AG04449 (cell line): ENCODE measurements at regions not wholly inside any gene's neighbourhood (a gene's known extent, or its start where the extent isn't known, plus 50 kb on each side); places are given as distances from the start of the nearest gene placed in this dataset.

ENCODE experiments used
- CTCF ChIA-PET: fragments of 350-600 bp; formaldehyde crosslinking; extraction: SDS; loops from one replicate; lab custom pipeline; 2021; ENCODE audit warnings: antibody characterized with exemption; lab: Yijun Ruan, JAX
- POLR2A ChIA-PET: fragments of 400-600, 350-600 bp; formaldehyde crosslinking; extraction: SDS; loops from one replicate; lab custom pipeline; 2020; ENCODE audit warnings: antibody characterized with exemption, inconsistent platforms; lab: Yijun Ruan, JAX
- DNase-seq: peaks from one replicate; pipeline ENCODE4 v3.0.0-alpha.2; 2010; ENCODE audit warnings: low read depth, low spot score
- H3K4me3 ChIP-seq: 2 replicates; pipeline ENCODE4 v1.5.1; 2011; ENCODE audit warnings: low read depth, mild to moderate bottlenecking, control low read depth, low read length
- CTCF ChIP-seq: IDR thresholded peaks from one replicate; pipeline ENCODE4 v1.5.1; 2011; ENCODE audit warnings: mild to moderate bottlenecking, moderate library complexity, low read length, control low read depth, inconsistent platforms; ENCODE audit not compliant: insufficient read depth; ENCODE audit errors: missing control alignments

DNA sequence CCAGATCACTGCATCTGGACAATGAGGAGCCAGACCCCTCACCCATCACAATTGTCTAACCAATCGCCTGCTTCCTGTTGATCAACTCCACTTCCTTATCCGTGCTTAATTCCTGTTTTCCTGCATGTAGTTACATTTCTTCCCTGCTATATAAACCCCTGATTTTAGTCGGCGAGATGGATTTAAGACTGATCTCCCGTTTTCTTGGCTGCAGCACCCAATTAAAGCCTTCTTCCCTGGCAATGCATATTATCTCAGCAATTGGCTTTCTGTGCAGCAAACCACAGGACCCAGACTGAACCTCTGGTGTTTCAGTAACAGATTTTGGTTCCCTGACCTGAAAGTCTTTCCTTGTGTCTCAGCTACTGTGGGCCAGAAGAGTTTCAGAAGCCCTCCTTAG, 272.3 kb downstream of the IPO8 start:
- TF ChIP-seq CTCF = no peak
- CTCF ChIA-PET = interaction anchor here (0.6 kb wide), 1 partner anchor 389 kb away, joined by 3 read pairs; no protein-coding TSS in a partner anchor
- POLR2A ChIA-PET = no interaction called here
- DNase-seq = no peak
- no peak overlapping the region for H3K4me3 ChIP-seq

GRCh38 chr12:30422844-30423243, 272.8 kb downstream of the IPO8 start:
- ChIA-PET POLR2A (no interaction called here), CTCF (no interaction called here)
- DNase-seq = no peak

DNA sequence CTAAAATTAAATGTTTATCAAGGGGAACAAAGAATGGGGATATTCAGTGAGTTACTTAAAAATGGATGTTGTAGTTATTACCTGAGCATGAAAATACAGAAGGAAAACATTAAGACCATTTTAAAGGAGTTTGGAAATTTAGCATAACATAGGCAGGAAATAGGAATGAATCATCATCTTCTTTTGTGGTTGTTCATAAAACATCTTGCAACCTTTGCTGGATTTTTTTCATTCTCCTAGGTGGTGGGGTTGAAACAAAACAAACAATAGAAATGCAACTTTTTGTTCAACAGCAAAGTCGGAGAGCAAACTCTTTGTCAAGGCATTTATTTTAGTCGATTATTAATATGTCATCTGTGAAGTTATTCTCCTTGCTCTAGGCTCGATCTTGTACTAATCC, 275.1 kb downstream of the IPO8 start:
- ChIA-PET POLR2A (no interaction called here), CTCF (no interaction called here)
- H3K4me3 ChIP-seq = no peak overlapping the region
- TF ChIP-seq CTCF = no peak
- no peak for DNase-seq

More at GRCh38 chr12:30422844-30423243, 272.8 kb downstream of the IPO8 start:
- no peak overlapping the region for H3K4me3 ChIP-seq
- TF ChIP-seq CTCF = no peak

DNA sequence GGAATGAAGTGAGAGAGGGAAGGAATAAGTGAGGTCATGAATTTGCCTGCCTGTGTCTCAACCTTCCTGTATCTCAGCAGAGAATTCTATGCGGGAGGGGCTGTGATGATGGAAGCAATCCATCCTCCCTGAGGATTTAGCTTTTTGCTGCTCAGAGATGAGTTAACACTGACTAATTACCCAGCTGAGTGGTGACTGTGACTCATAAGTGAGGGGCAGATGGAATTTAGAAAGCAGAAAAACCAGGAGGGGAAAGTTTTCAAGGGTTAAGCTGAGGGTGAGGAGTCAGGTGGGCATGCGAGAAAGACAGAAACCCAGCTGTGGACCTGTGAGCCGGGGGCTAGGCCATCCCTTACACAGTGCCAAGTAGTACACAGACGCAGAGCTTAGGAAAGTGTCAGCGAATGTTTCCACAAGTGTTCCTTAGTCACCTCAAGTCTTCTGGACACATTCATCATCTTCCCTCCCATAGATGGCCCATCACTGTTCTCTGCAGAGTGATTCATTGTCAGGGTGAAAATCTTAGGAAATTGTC, 277.9 kb downstream of the IPO8 start:
- H3K4me3 ChIP-seq = no peak overlapping the region
- POLR2A ChIA-PET = interaction anchor here (0.6 kb wide), 1 partner anchor 263 kb away, joined by 3 read pairs; no protein-coding TSS in a partner anchor
- no peak for TF ChIP-seq CTCF
- CTCF ChIA-PET = interaction anchor here (0.7 to 1.0 kb wide), 2 partner anchors 41 to 335 kb away, joined by 3 read pairs; no protein-coding TSS in a partner anchor
- DNase-seq = peak; percentile 67

- H3K4me3 ChIP-seq = no peak overlapping the region
- no peak for DNase-seq
- ChIA-PET CTCF (no interaction called here), POLR2A (no interaction called here)
- no peak for TF ChIP-seq CTCF
Observed at GRCh38 chr12:30416631-30417030, 279.0 kb downstream of the IPO8 start.

DNA sequence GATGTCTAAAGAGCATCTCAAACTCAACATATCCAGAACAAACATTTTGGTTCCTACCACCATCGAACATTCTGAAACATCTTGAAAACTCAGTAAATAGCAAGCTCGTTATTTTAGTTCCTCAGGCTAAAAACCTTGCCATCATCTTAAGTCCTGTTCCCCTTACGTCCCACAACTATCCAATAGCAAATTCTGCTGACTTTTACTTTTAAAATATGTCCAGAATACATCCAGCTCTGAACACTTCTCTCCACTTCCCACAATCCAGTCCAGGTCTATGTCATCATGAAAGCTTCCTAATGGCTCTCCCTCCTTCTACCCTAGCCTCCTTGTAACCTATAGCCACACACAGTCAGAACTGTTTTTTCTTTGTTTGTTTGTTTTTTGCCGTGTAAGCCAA, 279.9 kb downstream of the IPO8 start:
- POLR2A ChIA-PET = no interaction called here
- DNase-seq = no peak
- no peak for TF ChIP-seq CTCF
- no peak overlapping the region for H3K4me3 ChIP-seq
- CTCF ChIA-PET = no interaction called here
